Liver (tissue), 8 donors: ENCODE measurements at regions not wholly inside any gene's neighbourhood (a gene's known extent, or its start where the extent isn't known, plus 50 kb on each side); places are given as distances from the start of the nearest gene placed in this dataset.

Experiments
- DNase-seq: peaks from one replicate; pipeline ENCODE4 v3.0.0-alpha.2; 2017; ENCODE audit warnings: low spot score
- H3K27ac ChIP-seq, 2 donors: one replicate each; pipeline ENCODE4 v1.7.0; 2013; ENCODE audit warnings: inconsistent platforms in 2 of 2, low read length in 2 of 2, control low read depth in 1 of 2, low read depth in 1 of 2, mild to moderate bottlenecking in 1 of 2
- H3K27me3 ChIP-seq, 4 donors: one replicate each; pipeline versions ENCODE4 v1.6.1 to v1.7.0; 2013; ENCODE audit warnings: low read length in 3 of 4, inconsistent platforms in 1 of 4, mild to moderate bottlenecking in 1 of 4, moderate library complexity in 1 of 4; ENCODE audit not compliant: control insufficient read depth in 4 of 4, insufficient read depth in 4 of 4
- H3K36me3 ChIP-seq, 4 donors: one replicate each; pipeline versions ENCODE4 v1.6.1 to v1.7.0; 2013; ENCODE audit warnings: low read length in 3 of 4, mild to moderate bottlenecking in 3 of 4, low read depth in 1 of 4, moderate library complexity in 1 of 4; ENCODE audit not compliant: control insufficient read depth in 4 of 4, insufficient read depth in 3 of 4
- H3K4me1 ChIP-seq, 4 donors: one replicate each; pipeline versions ENCODE4 v1.6.1 to v1.7.0; 2013; ENCODE audit warnings: low read length in 3 of 4, mild to moderate bottlenecking in 3 of 4, moderate library complexity in 1 of 4; ENCODE audit not compliant: control insufficient read depth in 4 of 4, insufficient read depth in 4 of 4
- H3K4me3 ChIP-seq, 3 donors: one replicate each; pipeline versions ENCODE4 v1.6.1 to v1.7.0; 2013; ENCODE audit warnings: low read length in 3 of 3, control low read depth in 1 of 3, low read depth in 1 of 3, mild to moderate bottlenecking in 1 of 3
- H3K9ac ChIP-seq, 2 donors: one replicate each; pipeline ENCODE4 v1.7.0; 2013; ENCODE audit warnings: low read length in 2 of 2, mild to moderate bottlenecking in 2 of 2, moderate library complexity in 2 of 2, control low read depth in 1 of 2, low read depth in 1 of 2
- H3K9me3 ChIP-seq, 4 donors: one replicate each; pipeline versions ENCODE4 v1.6.1 to v1.7.0; 2013; ENCODE audit warnings: low read length in 3 of 4; ENCODE audit not compliant: control insufficient read depth in 4 of 4
- EGR1 ChIP-seq, 2 donors: IDR thresholded peaks; 2 replicates each; pipeline ENCODE4 v1.6.1; 2016 to 2018; ENCODE audit warnings: antibody characterized with exemption in 2 of 2, low read depth in 2 of 2
- FOXA1 ChIP-seq: IDR thresholded peaks from 2 replicates; pipeline ENCODE4 v1.6.1; 2016; ENCODE audit warnings: antibody characterized with exemption
- FOXA2 ChIP-seq: IDR thresholded peaks from 2 replicates; pipeline ENCODE4 v1.6.1; 2016; ENCODE audit warnings: antibody characterized with exemption
- GABPA ChIP-seq, 2 donors: IDR thresholded peaks in 1 of 2; conservative IDR thresholded peaks in 1 of 2; 2 replicates each; pipeline ENCODE4 v1.6.1; 2016; ENCODE audit warnings: antibody characterized with exemption in 2 of 2, mild to moderate bottlenecking in 1 of 2, moderate library complexity in 1 of 2
- HNF4A ChIP-seq, 2 donors: conservative IDR thresholded peaks; 2 replicates each; pipeline ENCODE4 v1.6.1; 2016; ENCODE audit warnings: antibody characterized with exemption in 2 of 2, mild to moderate bottlenecking in 2 of 2
- HNF4G ChIP-seq: IDR thresholded peaks from 2 replicates; pipeline ENCODE4 v1.6.1; 2016; ENCODE audit warnings: antibody characterized with exemption
- JUND ChIP-seq, 2 donors: IDR thresholded peaks; 2 replicates each; pipeline ENCODE4 v1.6.1; 2016; ENCODE audit warnings: antibody characterized with exemption in 2 of 2
- NR2F2 ChIP-seq: IDR thresholded peaks from 2 replicates; pipeline ENCODE4 v1.6.1; 2016; ENCODE audit warnings: antibody characterized with exemption
- RAD21 ChIP-seq, 2 donors: IDR thresholded peaks; 2 replicates each; pipeline ENCODE4 v1.6.1; 2016; ENCODE audit warnings: antibody characterized with exemption in 2 of 2, mild to moderate bottlenecking in 2 of 2
- RXRA ChIP-seq, 2 donors: IDR thresholded peaks; 2 replicates each; pipeline ENCODE4 v1.6.1; 2017 to 2018; ENCODE audit warnings: antibody characterized with exemption in 2 of 2, mild to moderate bottlenecking in 1 of 2
- SP1 ChIP-seq: IDR thresholded peaks from 2 replicates; pipeline ENCODE4 v1.6.1; 2018; ENCODE audit warnings: antibody characterized with exemption, mild to moderate bottlenecking
- TAF1 ChIP-seq: conservative IDR thresholded peaks from 2 replicates; pipeline ENCODE4 v1.6.1; 2016; ENCODE audit warnings: antibody characterized with exemption, mild to moderate bottlenecking
- YY1 ChIP-seq: IDR thresholded peaks from 2 replicates; pipeline ENCODE4 v1.6.1; 2016; ENCODE audit warnings: antibody characterized with exemption, mild to moderate bottlenecking
- ZBTB33 ChIP-seq: IDR thresholded peaks from 2 replicates; pipeline ENCODE4 v1.6.1; 2016; ENCODE audit warnings: antibody characterized with exemption
- WGBS: extraction: QIAGEN DNeasy Blood & Tissue Kit; methylation state at CpG from one replicate; pipeline ENCODE4 v1.1.7; 2013; 5-methylcytosine and 5-hydroxymethylcytosine counted together
- TF ChIP-seq, protein P1 (sequence below): IDR thresholded peaks from 2 replicates; pipeline ENCODE4 v1.6.1; 2016; ENCODE audit warnings: antibody characterized with exemption, mild to moderate bottlenecking
- TF ChIP-seq, protein P2 (sequence below): IDR thresholded peaks from 2 replicates; pipeline ENCODE4 v1.6.1; 2016; ENCODE audit warnings: antibody characterized with exemption
- TF ChIP-seq, protein P3 (sequence below): IDR thresholded peaks from 2 replicates; pipeline ENCODE4 v1.6.1; 2016; ENCODE audit warnings: antibody characterized with exemption
- TF ChIP-seq, protein P4 (sequence below): fragments of 150-350 bp; IDR thresholded peaks from 2 replicates; pipeline ENCODE4 v1.5.1; 2017; ENCODE audit warnings: improper control_type of control experiment, low read depth, low read length; ENCODE audit not compliant: missing input control
- donor health status: healthy.
- donor health status: healthy.
- donor health status: healthy.
- donor health status: healthy.
- donor health status: healthy.

GRCh38 chr18:78776151-78776550 lies 203.5 kb upstream of the SALL3 start:
- no peak overlapping the region for H3K9ac ChIP-seq
- no peaks in the 10 kb centered on the region for H3K36me3 ChIP-seq
- no peak overlapping the region for H3K4me3 ChIP-seq
- no peaks in the 10 kb centered on the region for H3K9me3 ChIP-seq
- H3K4me1 ChIP-seq, result no peaks in the 10 kb centered on the region
- no peak overlapping the region for H3K27ac ChIP-seq
- H3K27me3 ChIP-seq, result no peaks in the 10 kb centered on the region
- WGBS, result 89% methylated on average over 5 of the region's 5 CpGs
- TF ChIP-seq YY1, result no peak
- TF ChIP-seq HNF4A (conservative IDR thresholded peaks at IDR 0.05), result no peak
- no peak for TF ChIP-seq ZBTB33
- TF ChIP-seq, protein P1, sequence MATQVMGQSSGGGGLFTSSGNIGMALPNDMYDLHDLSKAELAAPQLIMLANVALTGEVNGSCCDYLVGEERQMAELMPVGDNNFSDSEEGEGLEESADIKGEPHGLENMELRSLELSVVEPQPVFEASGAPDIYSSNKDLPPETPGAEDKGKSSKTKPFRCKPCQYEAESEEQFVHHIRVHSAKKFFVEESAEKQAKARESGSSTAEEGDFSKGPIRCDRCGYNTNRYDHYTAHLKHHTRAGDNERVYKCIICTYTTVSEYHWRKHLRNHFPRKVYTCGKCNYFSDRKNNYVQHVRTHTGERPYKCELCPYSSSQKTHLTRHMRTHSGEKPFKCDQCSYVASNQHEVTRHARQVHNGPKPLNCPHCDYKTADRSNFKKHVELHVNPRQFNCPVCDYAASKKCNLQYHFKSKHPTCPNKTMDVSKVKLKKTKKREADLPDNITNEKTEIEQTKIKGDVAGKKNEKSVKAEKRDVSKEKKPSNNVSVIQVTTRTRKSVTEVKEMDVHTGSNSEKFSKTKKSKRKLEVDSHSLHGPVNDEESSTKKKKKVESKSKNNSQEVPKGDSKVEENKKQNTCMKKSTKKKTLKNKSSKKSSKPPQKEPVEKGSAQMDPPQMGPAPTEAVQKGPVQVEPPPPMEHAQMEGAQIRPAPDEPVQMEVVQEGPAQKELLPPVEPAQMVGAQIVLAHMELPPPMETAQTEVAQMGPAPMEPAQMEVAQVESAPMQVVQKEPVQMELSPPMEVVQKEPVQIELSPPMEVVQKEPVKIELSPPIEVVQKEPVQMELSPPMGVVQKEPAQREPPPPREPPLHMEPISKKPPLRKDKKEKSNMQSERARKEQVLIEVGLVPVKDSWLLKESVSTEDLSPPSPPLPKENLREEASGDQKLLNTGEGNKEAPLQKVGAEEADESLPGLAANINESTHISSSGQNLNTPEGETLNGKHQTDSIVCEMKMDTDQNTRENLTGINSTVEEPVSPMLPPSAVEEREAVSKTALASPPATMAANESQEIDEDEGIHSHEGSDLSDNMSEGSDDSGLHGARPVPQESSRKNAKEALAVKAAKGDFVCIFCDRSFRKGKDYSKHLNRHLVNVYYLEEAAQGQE, result no peak
- TF ChIP-seq, protein P2, sequence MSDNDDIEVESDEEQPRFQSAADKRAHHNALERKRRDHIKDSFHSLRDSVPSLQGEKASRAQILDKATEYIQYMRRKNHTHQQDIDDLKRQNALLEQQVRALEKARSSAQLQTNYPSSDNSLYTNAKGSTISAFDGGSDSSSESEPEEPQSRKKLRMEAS, result no peak
- TF ChIP-seq, protein P3, sequence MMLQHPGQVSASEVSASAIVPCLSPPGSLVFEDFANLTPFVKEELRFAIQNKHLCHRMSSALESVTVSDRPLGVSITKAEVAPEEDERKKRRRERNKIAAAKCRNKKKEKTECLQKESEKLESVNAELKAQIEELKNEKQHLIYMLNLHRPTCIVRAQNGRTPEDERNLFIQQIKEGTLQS, result no peak
- no peak for TF ChIP-seq RAD21 (IDR thresholded peaks at IDR 0.05)
- no peak for TF ChIP-seq TAF1
- no peak for TF ChIP-seq SP1
- TF ChIP-seq RXRA (IDR thresholded peaks at IDR 0.05), result no peak
- no peak for TF ChIP-seq JUND (IDR thresholded peaks at IDR 0.05)
- TF ChIP-seq FOXA1, result no peak
- no peak for TF ChIP-seq GABPA (IDR thresholded peaks at IDR 0.05 in 1 of 2, conservative IDR thresholded peaks at IDR 0.05 in 1 of 2)
- no peak for TF ChIP-seq EGR1 (IDR thresholded peaks at IDR 0.05; ENCODE audit: low read depth in 2 of 2)
- no peak for TF ChIP-seq HNF4G
- no peak for TF ChIP-seq FOXA2
- TF ChIP-seq NR2F2, result no peak
- TF ChIP-seq, protein P4, sequence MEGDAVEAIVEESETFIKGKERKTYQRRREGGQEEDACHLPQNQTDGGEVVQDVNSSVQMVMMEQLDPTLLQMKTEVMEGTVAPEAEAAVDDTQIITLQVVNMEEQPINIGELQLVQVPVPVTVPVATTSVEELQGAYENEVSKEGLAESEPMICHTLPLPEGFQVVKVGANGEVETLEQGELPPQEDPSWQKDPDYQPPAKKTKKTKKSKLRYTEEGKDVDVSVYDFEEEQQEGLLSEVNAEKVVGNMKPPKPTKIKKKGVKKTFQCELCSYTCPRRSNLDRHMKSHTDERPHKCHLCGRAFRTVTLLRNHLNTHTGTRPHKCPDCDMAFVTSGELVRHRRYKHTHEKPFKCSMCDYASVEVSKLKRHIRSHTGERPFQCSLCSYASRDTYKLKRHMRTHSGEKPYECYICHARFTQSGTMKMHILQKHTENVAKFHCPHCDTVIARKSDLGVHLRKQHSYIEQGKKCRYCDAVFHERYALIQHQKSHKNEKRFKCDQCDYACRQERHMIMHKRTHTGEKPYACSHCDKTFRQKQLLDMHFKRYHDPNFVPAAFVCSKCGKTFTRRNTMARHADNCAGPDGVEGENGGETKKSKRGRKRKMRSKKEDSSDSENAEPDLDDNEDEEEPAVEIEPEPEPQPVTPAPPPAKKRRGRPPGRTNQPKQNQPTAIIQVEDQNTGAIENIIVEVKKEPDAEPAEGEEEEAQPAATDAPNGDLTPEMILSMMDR, result no peak
- no peak for DNase-seq
